Erythroblast (primary cell): ENCODE measurements at regions not wholly inside any gene's neighbourhood (a gene's known extent, or its start where the extent isn't known, plus 50 kb on each side); places are given as distances from the start of the nearest gene placed in this dataset.
"Not testable (repeated sequence)": the region's sequence is repeated elsewhere in the genome, so short reads cannot be mapped to it uniquely, and the experiment has no call there.

ENCODE experiments used
- DNase-seq, 2 experiments: peaks; one replicate each; lab custom pipeline; 2025; lab: John Stamatoyannopoulos, UW
- GATA1 ChIP-seq: IDR thresholded peaks from 2 replicates; pipeline ENCODE4 v1.6.1; 2011; ENCODE audit warnings: low read depth, mild to moderate bottlenecking, control low read depth, low read length, moderate library complexity
- POLR2A ChIP-seq: IDR thresholded peaks from 2 replicates; pipeline ENCODE4 v1.6.1; 2011; ENCODE audit warnings: mild to moderate bottlenecking, low read length

GRCh38 chr13:50610238-50610637 lies 233.3 kb downstream of the DLEU7 start:
- TF ChIP-seq GATA1 (no peak), POLR2A (no peak)
- peak in 1 of 2 experiments; percentile 14 for DNase-seq

DNA sequence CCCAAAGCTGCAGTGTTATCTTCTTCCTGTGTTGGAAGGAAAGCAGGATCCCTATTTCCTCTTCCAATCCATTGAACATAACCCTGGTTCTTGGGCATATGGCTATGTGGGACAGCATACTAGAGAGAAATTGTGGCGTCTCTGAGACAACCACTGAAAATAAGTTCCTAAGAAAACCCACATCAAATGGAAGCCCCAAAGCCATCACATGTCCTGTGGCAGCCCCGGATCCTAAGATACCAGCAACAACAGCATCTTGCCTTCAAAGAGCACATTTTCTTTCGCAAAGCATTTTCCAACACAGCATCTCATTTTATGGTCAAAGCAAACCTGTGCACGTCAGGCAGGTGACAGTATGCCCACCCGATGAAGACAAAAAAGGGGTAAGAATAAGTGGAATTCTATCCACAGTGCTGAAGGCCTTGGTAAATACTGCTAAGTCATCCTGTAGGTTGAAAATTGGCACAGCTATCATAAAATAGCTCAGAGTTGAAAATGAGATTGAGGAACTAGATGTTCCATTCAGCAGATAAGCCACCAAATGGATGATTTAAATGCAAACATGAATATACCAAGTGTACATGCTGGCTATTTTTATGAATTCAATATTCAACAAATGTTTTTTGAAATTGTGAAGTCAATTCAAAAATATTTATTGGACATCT lies 232.2 kb downstream of the DLEU7 start:
- TF ChIP-seq POLR2A: no peak
- peak; percentile 43 to 56 for DNase-seq

DNA sequence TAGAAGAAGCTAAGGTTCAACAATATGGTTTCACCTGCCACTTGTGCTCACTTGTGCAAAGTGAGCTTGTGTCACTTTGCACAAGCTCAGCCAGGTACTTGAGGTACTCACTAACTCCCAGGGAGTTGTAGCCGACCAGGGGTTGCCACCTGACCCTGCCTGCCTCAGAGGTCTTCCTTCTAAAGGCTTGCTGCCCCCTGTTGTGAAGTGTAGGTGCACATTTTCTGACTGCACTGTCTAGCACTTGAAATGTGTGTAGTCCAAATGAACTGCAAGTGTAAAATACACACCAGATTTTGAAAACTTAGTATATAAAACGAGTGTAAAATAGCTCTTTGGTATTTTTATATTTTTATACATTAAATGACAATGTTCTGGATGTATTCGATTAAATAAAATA lies 230.8 kb downstream of the DLEU7 start:
- peak; percentile 45 to 56 for DNase-seq
- TF ChIP-seq POLR2A: no peak
- TF ChIP-seq GATA1: no peak

DNA sequence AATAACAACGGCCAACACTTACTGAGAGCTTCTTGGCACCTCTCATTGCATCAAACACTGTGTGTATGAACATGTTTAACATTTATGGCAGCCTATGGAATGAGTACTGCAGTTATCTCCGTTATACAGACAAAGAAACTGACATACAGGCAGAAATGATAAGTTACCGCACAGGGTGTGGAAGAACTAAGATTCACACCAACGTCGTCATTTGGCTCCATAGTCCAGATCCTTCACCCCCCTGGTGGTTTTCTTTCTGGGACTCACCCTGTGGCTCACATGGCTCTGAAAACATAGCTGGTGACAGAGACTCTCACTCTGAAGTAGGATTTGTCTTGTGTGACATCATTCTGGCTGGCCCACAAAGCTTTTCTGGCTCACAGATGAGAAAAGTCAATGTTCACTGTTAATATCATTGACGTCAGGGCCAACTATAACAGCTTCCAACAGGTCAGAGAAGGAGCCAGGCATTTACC lies 230.1 kb downstream of the DLEU7 start:
- peak; percentile 57 for TF ChIP-seq POLR2A
- TF ChIP-seq GATA1: peak; percentile 79
- peak; percentile 94 to 98 for DNase-seq

DNA sequence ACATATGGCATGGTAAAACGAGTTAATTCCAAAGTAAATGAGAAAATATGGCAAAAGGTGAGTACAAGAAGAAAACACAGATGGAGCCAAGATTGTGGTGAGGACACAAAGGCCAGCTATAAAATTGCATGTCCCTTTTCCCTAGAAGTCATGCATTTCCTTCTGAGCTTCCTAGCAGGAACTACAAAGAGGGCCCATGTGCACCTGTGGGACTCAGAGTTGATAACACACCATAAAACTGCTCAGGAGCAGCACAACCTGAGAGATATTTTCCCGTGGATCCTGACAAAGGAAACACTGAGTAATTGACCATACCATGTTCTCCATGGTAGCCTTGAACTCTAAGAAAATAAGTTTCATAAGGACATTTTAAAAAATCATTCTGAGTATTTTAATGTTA lies 228.3 kb downstream of the DLEU7 start:
- no peak for DNase-seq
- TF ChIP-seq POLR2A (no peak), GATA1 (no peak)

- TF ChIP-seq GATA1: no peak
- no peak for TF ChIP-seq POLR2A
- DNase-seq: peak in 1 of 2 experiments; percentile 18
Observed at GRCh38 chr13:50616101-50616500, 227.4 kb downstream of the DLEU7 start.

DNA sequence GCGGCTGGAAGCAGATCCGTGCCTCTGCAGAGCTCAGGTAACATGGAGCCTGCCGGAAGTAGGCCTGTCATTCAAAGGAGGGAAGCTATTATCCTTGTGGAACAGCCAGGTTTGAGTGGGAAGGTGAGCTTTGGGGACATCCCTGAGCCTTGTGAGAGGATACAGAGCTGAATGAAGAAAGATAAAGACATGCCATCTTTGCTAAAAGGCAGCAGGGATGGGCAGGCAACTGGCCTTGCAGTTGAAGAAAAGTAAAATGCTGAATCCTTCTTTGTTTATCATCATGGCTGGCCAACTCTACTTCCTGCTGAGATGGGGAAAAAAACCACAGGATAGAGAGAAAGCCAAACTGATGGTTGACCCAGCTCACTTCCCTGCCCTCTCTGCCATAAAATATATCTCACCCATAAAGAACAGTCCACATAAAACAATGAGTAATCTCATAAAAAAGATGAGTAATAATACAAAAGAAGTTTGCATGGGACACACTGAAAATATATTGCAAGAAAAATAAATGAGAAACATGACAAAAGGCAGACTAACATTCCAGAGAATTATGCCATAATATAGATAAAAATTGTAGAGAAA lies 226.3 kb downstream of the DLEU7 start:
- TF ChIP-seq POLR2A: no peak
- no peak for TF ChIP-seq GATA1
- no peak for DNase-seq

GRCh38 chr13:50618206-50618605 lies 225.3 kb downstream of the DLEU7 start:
- TF ChIP-seq POLR2A (no peak), GATA1 (no peak)
- no peak for DNase-seq

GRCh38 chr13:50626101-50626547 lies 217.4 kb downstream of the DLEU7 start:
- TF ChIP-seq GATA1 (no peak), POLR2A (no peak)
- DNase-seq: no peak

- no peak for DNase-seq
- TF ChIP-seq GATA1 (no peak), POLR2A (no peak)
Observed at GRCh38 chr13:50627111-50627510, 216.4 kb downstream of the DLEU7 start.

- DNase-seq: not testable (repeated sequence)
Observed at GRCh38 chr13:50628512-50628911, 215.0 kb downstream of the DLEU7 start.

DNA sequence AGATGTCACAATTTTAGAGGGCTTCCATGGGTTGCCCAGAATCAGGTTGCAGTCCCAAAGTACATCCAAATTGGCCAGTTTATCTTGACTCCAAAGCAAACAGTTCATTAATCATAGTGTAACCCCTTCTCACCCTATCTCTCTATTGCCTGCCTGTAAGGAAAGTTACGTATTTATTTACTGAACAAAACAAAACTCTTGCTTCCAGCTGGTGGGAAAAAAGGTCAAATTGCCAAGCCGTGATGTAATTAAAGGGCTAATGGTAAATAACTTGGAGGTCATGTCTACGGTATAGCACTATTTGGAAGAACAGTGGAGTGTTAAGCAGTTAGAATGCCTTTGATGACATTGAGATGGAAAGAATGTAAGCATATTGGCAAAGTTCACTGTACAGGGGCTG lies 214.0 kb downstream of the DLEU7 start:
- DNase-seq: no peak
- TF ChIP-seq GATA1: no peak
- TF ChIP-seq POLR2A: no peak

DNA sequence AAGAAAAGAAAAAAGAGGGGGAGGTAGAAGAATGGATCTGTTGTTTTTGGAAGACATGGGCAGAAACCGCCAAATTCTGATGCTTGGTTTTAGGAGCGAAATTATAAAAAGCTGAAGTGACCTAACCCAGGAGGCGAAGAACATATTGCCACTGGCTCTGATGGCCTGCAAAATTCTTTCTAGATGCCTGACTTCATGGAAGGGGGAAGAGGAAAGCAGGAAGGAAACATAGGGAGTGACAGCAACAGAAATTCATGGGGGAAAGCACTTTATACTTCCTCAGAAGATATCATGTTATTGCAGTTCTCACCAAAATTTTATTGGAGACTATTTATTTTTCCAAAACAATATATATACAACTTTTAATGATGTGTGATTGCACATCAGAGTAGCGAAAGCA lies 213.5 kb downstream of the DLEU7 start:
- no peak for DNase-seq
- TF ChIP-seq POLR2A: no peak
- no peak for TF ChIP-seq GATA1

DNA sequence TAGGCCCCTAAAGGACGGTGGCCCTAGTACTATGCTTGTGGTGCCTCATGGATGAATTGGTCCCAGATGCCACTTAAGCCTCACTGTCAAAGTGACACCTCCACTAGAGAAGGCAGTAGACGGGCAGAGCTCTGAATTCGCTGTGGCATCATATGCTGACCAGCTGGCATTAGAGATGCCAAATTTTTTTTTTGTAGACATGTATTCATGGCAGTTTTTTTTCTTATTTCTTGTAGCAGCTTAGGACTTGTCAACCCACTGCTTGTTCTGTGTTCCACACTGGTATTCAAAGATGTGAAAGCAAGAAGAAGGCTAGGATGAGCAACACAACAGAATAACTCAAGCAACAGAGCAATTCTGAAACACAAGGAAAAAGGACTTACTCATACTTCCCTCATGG lies 212.5 kb downstream of the DLEU7 start:
- TF ChIP-seq GATA1 (no peak), POLR2A (no peak)
- no peak for DNase-seq

DNA sequence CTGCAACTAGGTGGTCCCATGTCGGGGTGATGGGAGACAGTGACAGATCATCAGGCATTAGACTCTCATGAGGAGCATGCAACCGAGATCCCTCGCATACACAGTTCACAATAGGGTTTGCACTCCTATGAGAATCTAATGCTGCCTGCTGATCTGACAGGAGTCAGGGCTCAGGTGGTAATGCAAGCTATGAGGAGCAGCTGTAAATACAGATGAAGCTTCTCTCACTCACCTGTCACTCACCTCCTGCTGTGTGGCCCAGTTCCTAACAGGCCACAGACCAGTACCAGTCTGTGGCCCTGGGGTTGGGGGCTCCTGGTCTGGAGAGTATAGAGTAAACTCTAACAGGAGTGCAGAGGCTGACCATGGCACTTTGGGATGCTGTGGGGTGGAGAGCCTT lies 209.2 kb downstream of the DLEU7 start:
- DNase-seq: no peak
- TF ChIP-seq POLR2A (no peak), GATA1 (no peak)
